CD8-positive, alpha-beta memory T cell (primary cell): ENCODE measurements at regions not wholly inside any gene's neighbourhood (a gene's known extent, or its start where the extent isn't known, plus 50 kb on each side); places are given as distances from the start of the nearest gene placed in this dataset.
"Not testable (repeated sequence)": the region's sequence is repeated elsewhere in the genome, so short reads cannot be mapped to it uniquely, and the experiment has no call there.

Experiments
- CTCF ChIA-PET: fragments of 350-600 bp; sonication (Branson Sonifier 250); formaldehyde crosslinking; loops from one replicate; lab custom pipeline; 2021; ENCODE audit warnings: antibody characterized with exemption; lab: Charles Lee
- POLR2A ChIA-PET: fragments of 350-600 bp; sonication (Branson Sonifier 250); formaldehyde crosslinking; loops from one replicate; lab custom pipeline; 2021; ENCODE audit warnings: antibody characterized with exemption; lab: Charles Lee
- DNase-seq, 5 donors: peaks; one replicate each; pipeline versions ENCODE4 v3.0.0 to v3.0.0-alpha.2; 2020 to 2022; ENCODE audit warnings: mixed read lengths in 1 of 5
- H3K27ac ChIP-seq: one replicate; pipeline ENCODE4 v1.7.0; 2013; ENCODE audit warnings: low read depth, mild to moderate bottlenecking, low read length, moderate library complexity
- H3K27me3 ChIP-seq: 2 replicates; pipeline ENCODE4 v1.7.0; 2013; ENCODE audit warnings: low read length, mild to moderate bottlenecking; ENCODE audit not compliant: insufficient read depth, poor library complexity, severe bottlenecking
- H3K36me3 ChIP-seq: 2 replicates; pipeline ENCODE4 v1.7.0; 2013; ENCODE audit warnings: mild to moderate bottlenecking, low read length, moderate library complexity; ENCODE audit not compliant: insufficient read depth
- H3K4me1 ChIP-seq: 2 replicates; pipeline ENCODE4 v1.7.0; 2013; ENCODE audit warnings: mild to moderate bottlenecking, low read length, moderate library complexity; ENCODE audit not compliant: insufficient read depth
- H3K4me3 ChIP-seq: 2 replicates; pipeline ENCODE4 v1.7.0; 2013; ENCODE audit warnings: mild to moderate bottlenecking, low read length
- H3K9me3 ChIP-seq: 2 replicates; pipeline ENCODE4 v1.7.0; 2013; ENCODE audit warnings: mild to moderate bottlenecking, low read length
- H3K27ac Mint-ChIP-seq, 8 donors: one replicate each; pipeline ENCODE4 v1.8.0; 2020 to 2021; ENCODE audit warnings: mixed read lengths in 8 of 8, mild to moderate bottlenecking in 6 of 8, inconsistent platforms in 3 of 8, moderate library complexity in 3 of 8
- H3K27me3 Mint-ChIP-seq, 2 donors: one replicate each; pipeline ENCODE4 v1.8.0; 2020 to 2021; ENCODE audit warnings: mixed read lengths in 2 of 2, mild to moderate bottlenecking in 1 of 2, moderate library complexity in 1 of 2
- H3K36me3 Mint-ChIP-seq, 3 donors: one replicate each; pipeline ENCODE4 v1.8.0; 2020 to 2021; ENCODE audit warnings: mixed read lengths in 3 of 3, inconsistent platforms in 1 of 3, mild to moderate bottlenecking in 1 of 3
- H3K4me1 Mint-ChIP-seq, 3 donors: one replicate each; pipeline ENCODE4 v1.8.0; 2020 to 2021; ENCODE audit warnings: mixed read lengths in 3 of 3, inconsistent platforms in 1 of 3, mild to moderate bottlenecking in 1 of 3
- H3K4me3 Mint-ChIP-seq, 7 donors: one replicate each; pipeline ENCODE4 v1.8.0; 2020 to 2021; ENCODE audit warnings: mixed read lengths in 7 of 7, mild to moderate bottlenecking in 6 of 7, moderate library complexity in 4 of 7, inconsistent platforms in 2 of 7
- H3K9me3 Mint-ChIP-seq, 5 donors: one replicate each; pipeline ENCODE4 v1.8.0; 2020 to 2022; ENCODE audit warnings: mixed read lengths in 5 of 5, mild to moderate bottlenecking in 3 of 5, moderate library complexity in 2 of 5, inconsistent platforms in 1 of 5

- peak in 2 of 5 donors; percentile 29 to 38 for DNase-seq
- CTCF ChIA-PET = interaction anchor here (0.9 to 13.1 kb wide), 5 partner anchors 28 to 78 kb away, joined by 7 to 245 read pairs (median 113); partner anchors contain the start of gene ANXA2R
- Histone ChIP-seq H3K36me3 (peaks cover 5% of the 10 kb centered on the region), H3K9me3 (no peaks in the 10 kb centered on the region), H3K4me1 (peaks cover 57% of the 10 kb centered on the region), H3K27me3 (no peaks in the 10 kb centered on the region), H3K4me3 (peak overlapping the region; percentile 54), H3K27ac (peak overlapping the region; percentile 49)
- peaks cover 0 to 12% of the 10 kb centered on the region in 2 donors for H3K27me3 Mint-ChIP-seq
- H3K9me3 Mint-ChIP-seq = peaks cover 0 to 6% (median 2%) of the 10 kb centered on the region in 5 donors
- H3K4me1 Mint-ChIP-seq = peaks cover 62 to 65% (median 63%) of the 10 kb centered on the region in 3 donors
- H3K4me3 Mint-ChIP-seq = peak overlapping the region; percentile 94 to 100 (median 99)
- H3K27ac Mint-ChIP-seq = peak overlapping the region; percentile 97 to 100 (median 100)
- H3K36me3 Mint-ChIP-seq = peaks cover 9 to 72% (median 16%) of the 10 kb centered on the region in 3 donors
- POLR2A ChIA-PET = interaction anchor here (0.6 to 11.4 kb wide), 8 partner anchors 15 to 132 kb away, joined by 3 to 347 read pairs (median 69); partner anchors contain the start of genes ANXA2R and ZNF131
Measured at GRCh38 chr5:42989190-42989589, 50.9 kb downstream of the ANXA2R start.

DNA sequence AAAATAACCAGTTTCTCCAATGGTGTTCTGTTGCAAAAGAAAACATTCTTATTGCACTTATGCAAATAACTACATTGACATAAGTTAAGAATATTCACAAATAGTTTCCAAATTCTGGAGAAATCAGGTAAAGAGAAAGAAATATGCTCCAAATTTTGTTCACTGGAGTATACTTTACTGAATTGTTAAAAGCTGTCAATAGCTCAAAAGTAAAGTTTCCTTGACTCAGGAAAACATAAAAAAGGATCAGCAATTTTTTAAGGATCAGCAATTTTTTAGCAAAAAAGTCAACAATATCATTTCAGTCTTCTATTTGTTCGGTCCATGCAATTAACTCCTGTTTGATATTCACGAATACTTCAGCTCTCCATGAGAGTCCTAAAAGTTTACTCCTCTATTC is 51.6 kb downstream of the ANXA2R start:
- H3K27ac ChIP-seq = peak overlapping the region; percentile 49
- peak overlapping the region; percentile 54 for H3K4me3 ChIP-seq

DNA sequence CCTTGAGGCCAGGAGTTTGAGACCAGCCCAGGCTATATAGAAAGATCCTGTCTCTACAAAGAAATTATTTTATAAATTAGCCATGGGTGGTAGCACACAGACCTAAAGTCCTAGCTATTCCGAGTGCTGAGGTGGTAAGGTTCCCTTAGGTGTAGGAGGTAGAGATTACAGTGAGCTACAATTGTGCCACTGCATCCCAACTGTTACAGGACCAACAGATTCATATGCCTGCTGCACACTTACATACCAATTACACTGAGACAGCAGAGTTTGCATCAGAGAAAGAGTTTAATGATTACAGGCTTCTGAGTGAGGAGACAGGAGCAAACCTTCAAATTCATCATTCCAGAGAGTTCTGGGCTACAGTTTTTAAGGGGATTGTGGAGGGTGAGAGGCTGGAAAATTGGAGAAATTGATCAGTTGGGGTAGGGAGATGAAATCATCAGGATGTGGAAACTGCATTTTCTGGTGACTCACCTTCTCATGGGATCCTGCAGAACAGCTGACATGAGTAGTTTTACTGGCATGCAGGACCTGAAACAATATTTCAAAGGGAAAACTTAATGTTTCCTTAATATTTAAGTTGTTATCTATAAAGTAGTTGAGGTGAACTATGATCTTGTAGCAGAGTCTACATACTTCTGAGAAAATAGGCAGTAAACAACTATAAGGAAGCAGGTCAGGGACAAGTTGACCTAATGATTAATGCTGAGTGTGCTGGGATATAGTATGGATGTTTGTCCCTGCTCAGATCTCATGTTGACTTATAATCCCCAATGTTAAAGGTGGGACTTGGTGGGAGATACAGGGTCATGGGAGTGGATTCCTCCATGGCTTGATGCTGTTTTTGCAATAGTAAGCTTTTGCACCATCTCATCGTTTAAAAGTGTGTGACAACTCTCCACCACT is 54.7 kb downstream of the ANXA2R start:
- H3K4me1 ChIP-seq = peaks cover 54% of the 10 kb centered on the region
- POLR2A ChIA-PET = interaction anchor here (0.6 kb wide), 1 partner anchor 35 kb away, joined by 3 read pairs; no protein-coding TSS in a partner anchor
- CTCF ChIA-PET = interaction anchor here (1.3 to 9.3 kb wide), 2 partner anchors 35 to 80 kb away, joined by 3 to 113 read pairs; no protein-coding TSS in a partner anchor

More for the DNA sequence above, 51.6 kb downstream of the ANXA2R start:
- Histone ChIP-seq H3K27me3 (no peaks in the 10 kb centered on the region), H3K4me1 (peaks cover 57% of the 10 kb centered on the region), H3K9me3 (no peaks in the 10 kb centered on the region), H3K36me3 (peaks cover 5% of the 10 kb centered on the region)
- DNase-seq = no peak
- Mint-ChIP-seq H3K4me3 (peak overlapping the region; percentile 94 to 100 (median 99)), H3K4me1 (peaks cover 66% of the 10 kb centered on the region in 3 donors), H3K27me3 (peaks cover 0 to 11% of the 10 kb centered on the region in 2 donors), H3K9me3 (peaks cover 0 to 2% (median 2%) of the 10 kb centered on the region in 5 donors), H3K27ac (peak overlapping the region; percentile 97 to 100 (median 100)), H3K36me3 (peaks cover 11 to 68% (median 16%) of the 10 kb centered on the region in 3 donors)
- CTCF ChIA-PET = interaction anchor here (0.9 to 13.1 kb wide), 5 partner anchors 29 to 77 kb away, joined by 7 to 245 read pairs (median 113); partner anchors contain the start of gene ANXA2R
- POLR2A ChIA-PET = interaction anchor here (0.7 to 11.4 kb wide), 5 partner anchors 14 to 80 kb away, joined by 3 to 347 read pairs (median 274); partner anchors contain the start of gene ANXA2R

DNA sequence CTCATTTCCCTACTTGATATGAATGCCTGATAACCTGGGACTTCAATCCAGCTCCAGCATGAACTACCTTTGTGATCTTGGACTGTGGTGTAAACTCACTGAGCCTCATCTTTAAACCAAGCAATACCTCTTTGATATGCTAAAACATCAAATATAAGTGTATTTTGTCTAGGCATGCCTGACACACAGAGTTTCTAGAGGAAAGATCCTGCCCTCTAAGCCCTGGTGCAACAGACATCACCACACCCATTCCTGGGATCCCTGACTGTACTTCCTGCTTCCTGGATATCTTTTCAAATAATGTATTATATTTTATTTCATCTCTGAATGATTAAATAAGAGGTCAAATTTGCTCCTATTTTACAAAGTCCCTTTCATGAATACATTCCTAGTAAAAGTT is 55.8 kb downstream of the ANXA2R start:
- H3K27me3 Mint-ChIP-seq = no peaks in the 10 kb centered on the region
- ChIA-PET CTCF (no interaction called here), POLR2A (no interaction called here)
- H3K27ac Mint-ChIP-seq = no peak overlapping the region
- no peaks in the 10 kb centered on the region for H3K9me3 Mint-ChIP-seq
- peaks cover 13 to 51% (median 19%) of the 10 kb centered on the region in 3 donors for H3K36me3 Mint-ChIP-seq
- no peak overlapping the region for H3K27ac ChIP-seq
- no peak overlapping the region for H3K4me3 ChIP-seq
- DNase-seq = no peak
- H3K9me3 ChIP-seq = no peaks in the 10 kb centered on the region
- H3K4me1 ChIP-seq = peaks cover 47% of the 10 kb centered on the region
- peaks cover 5% of the 10 kb centered on the region for H3K36me3 ChIP-seq
- H3K4me1 Mint-ChIP-seq = peaks cover 51 to 66% (median 54%) of the 10 kb centered on the region in 3 donors
- no peaks in the 10 kb centered on the region for H3K27me3 ChIP-seq
- no peak overlapping the region for H3K4me3 Mint-ChIP-seq

More for the DNA sequence above, 54.7 kb downstream of the ANXA2R start:
- H3K4me3 ChIP-seq = no peak overlapping the region
- H3K9me3 ChIP-seq = no peaks in the 10 kb centered on the region
- no peak for DNase-seq
- H3K27ac Mint-ChIP-seq = peak overlapping the region in 7 of 8 donors; percentile 20 to 99 (median 58)
- H3K9me3 Mint-ChIP-seq = no peaks in the 10 kb centered on the region
- peaks cover 61 to 76% (median 64%) of the 10 kb centered on the region in 3 donors for H3K4me1 Mint-ChIP-seq
- H3K27me3 ChIP-seq = no peaks in the 10 kb centered on the region
- peaks cover 13 to 54% (median 19%) of the 10 kb centered on the region in 3 donors for H3K36me3 Mint-ChIP-seq
- H3K27me3 Mint-ChIP-seq = no peaks in the 10 kb centered on the region
- peaks cover 5% of the 10 kb centered on the region for H3K36me3 ChIP-seq
- no peak overlapping the region for H3K27ac ChIP-seq
- H3K4me3 Mint-ChIP-seq = peak overlapping the region in 5 of 7 donors; percentile 16 to 73 (median 52)

DNA sequence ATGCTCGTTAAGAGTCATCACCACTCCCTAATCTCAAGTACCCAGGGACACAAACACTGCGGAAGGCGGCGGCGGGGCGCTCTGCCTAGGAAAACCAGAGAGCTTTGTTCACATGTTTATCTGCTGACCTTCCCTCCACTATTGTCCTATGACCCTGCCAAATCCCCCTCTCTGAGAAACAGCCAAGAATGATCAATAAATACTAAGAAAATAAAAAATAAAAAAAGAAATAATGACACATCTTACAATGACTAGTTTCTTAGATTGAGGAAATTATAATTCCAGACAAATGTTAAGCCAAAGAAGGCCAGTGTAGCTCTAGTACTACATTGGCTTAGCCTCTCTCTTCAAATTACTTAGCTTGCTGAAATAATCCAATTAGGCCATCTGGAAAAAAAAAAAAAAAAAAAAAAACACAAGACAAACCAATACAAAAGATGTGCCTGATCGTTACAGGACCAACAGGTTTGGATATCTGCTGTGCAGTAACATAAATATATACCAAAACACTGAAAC is 58.0 kb downstream of the ANXA2R start:
- DNase-seq = no peak
- H3K27ac Mint-ChIP-seq = peak overlapping the region in 2 of 8 donors; percentile 42 to 63
- Histone ChIP-seq H3K9me3 (no peaks in the 10 kb centered on the region), H3K4me3 (no peak overlapping the region), H3K36me3 (peaks cover 5% of the 10 kb centered on the region), H3K27ac (peak overlapping the region; percentile 54), H3K4me1 (peaks cover 25% of the 10 kb centered on the region), H3K27me3 (no peaks in the 10 kb centered on the region)
- H3K4me3 Mint-ChIP-seq = no peak overlapping the region
- no peaks in the 10 kb centered on the region for H3K9me3 Mint-ChIP-seq
- no peaks in the 10 kb centered on the region for H3K27me3 Mint-ChIP-seq
- POLR2A ChIA-PET = interaction anchor here (0.6 to 1.0 kb wide), 3 partner anchors 12 to 172 kb away, joined by 3 to 5 read pairs (median 4); no protein-coding TSS in a partner anchor
- peaks cover 17 to 49% (median 20%) of the 10 kb centered on the region in 3 donors for H3K36me3 Mint-ChIP-seq
- CTCF ChIA-PET = interaction anchor here (1.2 kb wide), 1 partner anchor 33 kb away, joined by 5 read pairs; no protein-coding TSS in a partner anchor
- peaks cover 32 to 49% (median 39%) of the 10 kb centered on the region in 3 donors for H3K4me1 Mint-ChIP-seq

DNA sequence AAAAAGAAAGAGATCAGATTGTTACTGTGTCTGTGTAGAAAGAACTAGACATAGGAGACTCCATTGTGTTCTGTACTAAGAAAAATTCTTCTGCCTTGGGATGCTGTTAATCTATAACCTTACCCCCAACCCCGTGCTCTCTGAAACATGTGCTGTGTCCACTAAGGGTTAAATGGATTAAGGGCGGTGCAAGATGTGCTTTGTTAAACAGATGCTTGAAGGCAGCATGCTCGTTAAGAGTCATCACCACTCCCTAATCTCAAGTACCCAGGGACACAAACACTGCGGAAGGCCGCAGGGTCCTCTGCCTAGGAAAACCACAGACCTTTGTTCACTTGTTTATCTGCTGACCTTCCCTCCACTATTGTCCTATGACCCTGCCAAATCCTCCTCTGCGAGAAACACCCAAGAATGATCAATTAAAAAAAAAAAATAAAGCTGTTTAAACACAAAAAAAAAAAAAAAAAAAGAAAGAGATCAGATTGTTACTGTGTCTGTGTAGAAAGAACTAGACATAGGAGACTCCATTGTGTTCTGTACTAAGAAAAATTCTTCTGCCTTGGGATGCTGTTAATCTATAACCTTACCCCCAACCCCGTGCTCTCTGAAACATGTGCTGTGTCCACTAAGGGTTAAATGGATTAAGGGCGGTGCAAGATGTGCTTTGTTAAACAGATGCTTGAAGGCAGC is 58.6 kb downstream of the ANXA2R start:
- H3K4me1 Mint-ChIP-seq = peaks cover 26 to 47% (median 33%) of the 10 kb centered on the region in 3 donors
- H3K27ac Mint-ChIP-seq, H3K9me3 ChIP-seq, H3K27me3 Mint-ChIP-seq, H3K4me3 ChIP-seq, DNase-seq, CTCF ChIA-PET, H3K36me3 ChIP-seq, H3K27me3 ChIP-seq, H3K9me3 Mint-ChIP-seq, H3K27ac ChIP-seq, H3K4me3 Mint-ChIP-seq: not testable (repeated sequence)
- POLR2A ChIA-PET = interaction anchor here (0.6 kb wide), 1 partner anchor 172 kb away, joined by 4 read pairs; no protein-coding TSS in a partner anchor
- H3K36me3 Mint-ChIP-seq = peaks cover 17 to 48% (median 20%) of the 10 kb centered on the region in 3 donors
- H3K4me1 ChIP-seq = peaks cover 24% of the 10 kb centered on the region

GRCh38 chr5:42981015-42981414 is 59.1 kb downstream of the ANXA2R start:
- H3K9me3 Mint-ChIP-seq, H3K9me3 ChIP-seq, H3K4me3 ChIP-seq, H3K27me3 ChIP-seq, POLR2A ChIA-PET, H3K36me3 ChIP-seq, DNase-seq, H3K27ac ChIP-seq, CTCF ChIA-PET, H3K4me3 Mint-ChIP-seq, H3K27me3 Mint-ChIP-seq, H3K27ac Mint-ChIP-seq: not testable (repeated sequence)
- Mint-ChIP-seq H3K36me3 (peaks cover 16 to 43% (median 16%) of the 10 kb centered on the region in 3 donors), H3K4me1 (peaks cover 20 to 41% (median 27%) of the 10 kb centered on the region in 3 donors)
- peaks cover 19% of the 10 kb centered on the region for H3K4me1 ChIP-seq
